Hepatocyte (in vitro differentiated cells): ENCODE measurements at regions not wholly inside any gene's neighbourhood (a gene's known extent, or its start where the extent isn't known, plus 50 kb on each side); places are given as distances from the start of the nearest gene placed in this dataset.
"Not testable (repeated sequence)": the region's sequence is repeated elsewhere in the genome, so short reads cannot be mapped to it uniquely, and the experiment has no call there.

Experiments used
- EZH2phosphoT487 ChIP-seq: fragments of 200-600 bp; sonication (generic); IDR thresholded peaks from one replicate; pipeline ENCODE4 v1.6.1; 2018; ENCODE audit warnings: antibody characterized with exemption, mild to moderate bottlenecking, low read depth, moderate library complexity; ENCODE audit not compliant: unreplicated experiment, severe bottlenecking
- TF ChIP-seq, protein P1 (sequence below): fragments of 200-600 bp; sonication (generic); IDR thresholded peaks from 2 replicates; pipeline ENCODE4 v1.5.1; 2016; ENCODE audit warnings: antibody characterized with exemption, mild to moderate bottlenecking; ENCODE audit not compliant: poor library complexity

DNA sequence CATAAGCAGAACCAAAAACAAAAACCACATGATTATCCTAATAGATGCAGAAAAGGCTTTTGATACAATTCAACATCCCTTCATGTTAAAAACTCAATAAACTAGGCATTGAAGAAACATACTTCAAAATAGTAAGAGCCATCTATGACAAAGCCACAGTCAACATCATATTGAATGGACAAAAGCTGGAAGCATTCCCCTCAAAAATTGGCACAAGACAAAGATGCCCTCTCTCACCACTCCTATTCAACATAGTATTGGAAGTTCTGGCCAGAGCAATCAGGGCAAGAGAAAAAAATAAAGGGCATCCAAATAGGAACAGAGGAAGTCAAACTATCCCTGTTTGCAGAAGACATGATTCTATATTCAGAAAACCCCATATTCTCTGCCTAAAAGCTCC lies 108.7 kb upstream of the PRR23C start:
- TF ChIP-seq, protein P1, sequence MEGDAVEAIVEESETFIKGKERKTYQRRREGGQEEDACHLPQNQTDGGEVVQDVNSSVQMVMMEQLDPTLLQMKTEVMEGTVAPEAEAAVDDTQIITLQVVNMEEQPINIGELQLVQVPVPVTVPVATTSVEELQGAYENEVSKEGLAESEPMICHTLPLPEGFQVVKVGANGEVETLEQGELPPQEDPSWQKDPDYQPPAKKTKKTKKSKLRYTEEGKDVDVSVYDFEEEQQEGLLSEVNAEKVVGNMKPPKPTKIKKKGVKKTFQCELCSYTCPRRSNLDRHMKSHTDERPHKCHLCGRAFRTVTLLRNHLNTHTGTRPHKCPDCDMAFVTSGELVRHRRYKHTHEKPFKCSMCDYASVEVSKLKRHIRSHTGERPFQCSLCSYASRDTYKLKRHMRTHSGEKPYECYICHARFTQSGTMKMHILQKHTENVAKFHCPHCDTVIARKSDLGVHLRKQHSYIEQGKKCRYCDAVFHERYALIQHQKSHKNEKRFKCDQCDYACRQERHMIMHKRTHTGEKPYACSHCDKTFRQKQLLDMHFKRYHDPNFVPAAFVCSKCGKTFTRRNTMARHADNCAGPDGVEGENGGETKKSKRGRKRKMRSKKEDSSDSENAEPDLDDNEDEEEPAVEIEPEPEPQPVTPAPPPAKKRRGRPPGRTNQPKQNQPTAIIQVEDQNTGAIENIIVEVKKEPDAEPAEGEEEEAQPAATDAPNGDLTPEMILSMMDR: not testable (repeated sequence)
- TF ChIP-seq EZH2phosphoT487: not testable (repeated sequence)
